ENCODE measurements at regions not wholly inside any gene's neighbourhood (a gene's known extent, or its start where the extent isn't known, plus 50 kb on each side); places are given as distances from the start of the nearest gene placed in this dataset.

DNA sequence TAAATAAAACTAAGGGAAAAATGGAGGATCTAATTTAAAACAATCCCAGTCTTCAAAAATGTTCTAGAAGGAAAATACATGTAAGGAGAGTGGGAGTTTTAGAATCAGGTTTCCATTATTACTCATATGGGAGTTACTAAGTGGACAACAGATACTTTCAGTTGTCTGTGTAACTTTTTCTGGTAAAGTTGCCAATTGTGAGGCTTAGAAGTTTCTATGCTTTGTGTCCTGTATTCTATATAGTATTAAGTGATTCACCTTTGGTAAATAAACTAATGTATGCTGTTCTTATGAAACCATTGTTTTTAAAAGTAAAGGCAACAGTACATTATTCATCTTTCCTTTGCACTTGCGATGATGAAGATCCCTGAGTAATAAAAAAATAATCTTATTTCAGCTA lies 274.9 kb downstream of the NR4A2 start:
- no peak overlapping the region for H3K27ac Mint-ChIP-seq
- peaks cover 18% of the 10 kb centered on the region for H3K4me1 Mint-ChIP-seq
- DNase-seq, result no peak
- H3K36me3 Mint-ChIP-seq (ENCODE audit: low read depth), result no peaks in the 10 kb centered on the region
- no peaks in the 10 kb centered on the region for H3K9me3 Mint-ChIP-seq
- TF ChIP-seq, protein P1, sequence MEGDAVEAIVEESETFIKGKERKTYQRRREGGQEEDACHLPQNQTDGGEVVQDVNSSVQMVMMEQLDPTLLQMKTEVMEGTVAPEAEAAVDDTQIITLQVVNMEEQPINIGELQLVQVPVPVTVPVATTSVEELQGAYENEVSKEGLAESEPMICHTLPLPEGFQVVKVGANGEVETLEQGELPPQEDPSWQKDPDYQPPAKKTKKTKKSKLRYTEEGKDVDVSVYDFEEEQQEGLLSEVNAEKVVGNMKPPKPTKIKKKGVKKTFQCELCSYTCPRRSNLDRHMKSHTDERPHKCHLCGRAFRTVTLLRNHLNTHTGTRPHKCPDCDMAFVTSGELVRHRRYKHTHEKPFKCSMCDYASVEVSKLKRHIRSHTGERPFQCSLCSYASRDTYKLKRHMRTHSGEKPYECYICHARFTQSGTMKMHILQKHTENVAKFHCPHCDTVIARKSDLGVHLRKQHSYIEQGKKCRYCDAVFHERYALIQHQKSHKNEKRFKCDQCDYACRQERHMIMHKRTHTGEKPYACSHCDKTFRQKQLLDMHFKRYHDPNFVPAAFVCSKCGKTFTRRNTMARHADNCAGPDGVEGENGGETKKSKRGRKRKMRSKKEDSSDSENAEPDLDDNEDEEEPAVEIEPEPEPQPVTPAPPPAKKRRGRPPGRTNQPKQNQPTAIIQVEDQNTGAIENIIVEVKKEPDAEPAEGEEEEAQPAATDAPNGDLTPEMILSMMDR (IDR thresholded peaks at IDR 0.05), result no peak
- no peak overlapping the region for H3K4me3 Mint-ChIP-seq
- no peaks in the 10 kb centered on the region for H3K27me3 Mint-ChIP-seq (ENCODE audit: low read depth, poor library complexity)

DNA sequence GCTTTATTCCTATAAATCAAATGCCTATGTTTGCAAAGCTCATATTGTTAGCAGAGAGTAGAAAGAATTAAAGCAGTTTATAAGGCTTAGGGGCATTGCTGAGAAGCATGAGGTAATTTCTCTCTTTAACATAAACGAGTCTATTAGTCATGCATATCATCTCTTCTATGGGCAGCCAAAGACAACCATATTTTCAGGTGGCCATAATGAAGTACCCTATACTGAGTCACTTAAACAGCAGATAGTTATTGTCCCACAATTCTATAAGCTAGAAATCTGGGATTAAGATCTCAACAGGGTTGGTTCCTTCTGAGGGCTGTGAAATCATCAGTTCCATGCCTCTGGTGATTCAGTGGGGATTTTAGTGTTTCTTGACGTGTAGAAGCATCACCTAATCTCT lies 277.5 kb downstream of the NR4A2 start:
- H3K27me3 Mint-ChIP-seq (ENCODE audit: low read depth, poor library complexity), result no peaks in the 10 kb centered on the region
- TF ChIP-seq, protein P1 (IDR thresholded peaks at IDR 0.05), result no peak
- H3K27ac Mint-ChIP-seq, result no peak overlapping the region
- no peaks in the 10 kb centered on the region for H3K9me3 Mint-ChIP-seq
- DNase-seq, result no peak
- H3K4me3 Mint-ChIP-seq, result no peak overlapping the region
- H3K4me1 Mint-ChIP-seq, result peaks cover 12% of the 10 kb centered on the region
- H3K36me3 Mint-ChIP-seq (ENCODE audit: low read depth), result peaks cover 2% of the 10 kb centered on the region

GRCh38 chr2:156046900-156047299 lies 285.6 kb downstream of the NR4A2 start:
- Mint-ChIP-seq H3K4me3 (no peak overlapping the region), H3K9me3 (peaks cover 33% of the 10 kb centered on the region), H3K27ac (no peak overlapping the region), H3K36me3 (ENCODE audit: low read depth) (peaks cover 11% of the 10 kb centered on the region), H3K4me1 (no peaks in the 10 kb centered on the region), H3K27me3 (ENCODE audit: low read depth, poor library complexity) (peaks cover 3% of the 10 kb centered on the region)
- DNase-seq, result no peak
- TF ChIP-seq, protein P1 (IDR thresholded peaks at IDR 0.05), result no peak

DNA sequence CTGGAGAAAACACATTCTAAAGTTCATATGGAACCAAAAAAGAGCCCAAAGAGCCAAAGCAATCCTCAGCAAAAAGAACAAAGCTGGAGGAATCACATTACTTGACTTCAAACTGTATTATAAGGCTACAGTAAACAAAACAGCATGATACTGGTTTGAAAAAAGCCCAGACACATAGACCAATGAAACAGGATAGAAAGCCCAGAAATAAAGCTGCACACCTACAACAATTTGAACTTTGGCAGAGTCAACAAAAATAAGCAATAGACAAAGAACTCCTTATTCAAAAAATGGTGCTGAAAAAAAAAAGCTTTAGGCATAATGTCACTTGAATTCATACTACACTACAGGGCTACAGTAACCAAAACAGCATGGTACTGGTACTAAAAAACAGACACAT lies 289.6 kb downstream of the NR4A2 start:
- TF ChIP-seq, protein P1 (IDR thresholded peaks at IDR 0.05), result no peak
- no peaks in the 10 kb centered on the region for H3K4me1 Mint-ChIP-seq
- DNase-seq, result no peak
- peaks cover 34% of the 10 kb centered on the region for H3K9me3 Mint-ChIP-seq
- no peak overlapping the region for H3K27ac Mint-ChIP-seq
- peaks cover 12% of the 10 kb centered on the region for H3K36me3 Mint-ChIP-seq (ENCODE audit: low read depth)
- no peak overlapping the region for H3K4me3 Mint-ChIP-seq
- H3K27me3 Mint-ChIP-seq (ENCODE audit: low read depth, poor library complexity), result peaks cover 3% of the 10 kb centered on the region

DNA sequence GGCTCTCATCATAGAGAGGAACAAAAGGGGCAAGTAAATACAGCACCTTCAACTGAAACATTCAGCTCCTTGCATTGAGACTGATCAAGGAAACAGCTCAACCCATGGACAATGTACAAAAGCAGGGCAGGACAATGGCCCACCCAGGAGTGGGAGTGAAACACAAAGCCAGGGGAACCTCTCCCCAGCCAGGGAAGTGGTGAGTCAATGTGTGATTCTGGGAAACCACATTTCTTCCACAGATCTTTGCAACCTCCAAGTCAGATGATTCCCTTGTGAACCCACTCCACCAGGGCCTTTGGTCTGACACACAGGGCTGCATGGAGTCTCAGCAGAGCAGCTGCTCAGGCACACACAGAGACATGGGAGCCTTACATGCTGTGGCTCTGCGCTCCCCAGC lies 294.5 kb downstream of the NR4A2 start:
- Mint-ChIP-seq H3K9me3 (peaks cover 20% of the 10 kb centered on the region), H3K4me1 (no peaks in the 10 kb centered on the region), H3K27me3 (ENCODE audit: low read depth, poor library complexity) (no peaks in the 10 kb centered on the region), H3K4me3 (no peak overlapping the region), H3K36me3 (ENCODE audit: low read depth) (peaks cover 5% of the 10 kb centered on the region), H3K27ac (no peak overlapping the region)
- TF ChIP-seq, protein P1 (IDR thresholded peaks at IDR 0.05), result no peak
- no peak for DNase-seq

DNA sequence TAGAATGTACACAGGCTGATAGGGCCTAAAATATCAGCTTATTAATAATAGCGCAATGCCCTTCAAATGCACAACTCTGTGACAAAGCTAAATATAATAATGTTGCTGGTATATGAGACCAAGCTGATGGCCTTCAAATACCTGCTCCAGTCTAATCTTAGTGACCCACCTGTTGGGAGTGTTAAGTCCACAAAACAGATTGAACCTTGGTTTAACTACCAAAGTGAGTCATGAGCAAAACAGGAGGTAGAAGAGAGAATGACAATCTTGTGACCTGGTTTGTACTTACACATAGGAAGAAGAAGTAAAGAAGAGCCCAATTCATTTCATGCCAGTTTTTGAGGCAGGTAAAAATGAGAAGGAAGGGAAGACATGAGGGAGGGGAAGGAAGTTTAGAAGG lies 295.0 kb downstream of the NR4A2 start:
- TF ChIP-seq, protein P1 (IDR thresholded peaks at IDR 0.05), result no peak
- peak overlapping the region; percentile 3 for H3K27ac Mint-ChIP-seq
- H3K9me3 Mint-ChIP-seq, result peaks cover 16% of the 10 kb centered on the region
- no peak for DNase-seq
- peaks cover 5% of the 10 kb centered on the region for H3K36me3 Mint-ChIP-seq (ENCODE audit: low read depth)
- no peaks in the 10 kb centered on the region for H3K27me3 Mint-ChIP-seq (ENCODE audit: low read depth, poor library complexity)
- no peaks in the 10 kb centered on the region for H3K4me1 Mint-ChIP-seq
- no peak overlapping the region for H3K4me3 Mint-ChIP-seq
